WTC11 (cell line): ENCODE measurements at regions not wholly inside any gene's neighbourhood (a gene's known extent, or its start where the extent isn't known, plus 50 kb on each side); places are given as distances from the start of the nearest gene placed in this dataset.
"Not testable (repeated sequence)": the region's sequence is repeated elsewhere in the genome, so short reads cannot be mapped to it uniquely, and the experiment has no call there.

Source experiments
- GABPB1 ChIP-seq: sonication (generic); formaldehyde crosslinking; IDR thresholded peaks from 2 replicates; pipeline ENCODE4 v1.8.1; 2023; ENCODE audit warnings: mild to moderate bottlenecking, missing genetic modification reagents
- TEAD1 ChIP-seq: sonication (generic); formaldehyde crosslinking; IDR thresholded peaks from 2 replicates; pipeline ENCODE4 v1.8.0; 2022; ENCODE audit warnings: mild to moderate bottlenecking, missing genetic modification reagents
- TF ChIP-seq, protein P1 (sequence below): fragments of 200-600 bp; IDR thresholded peaks from 2 replicates; pipeline ENCODE4 v1.8.0; 2022; ENCODE audit warnings: antibody characterized with exemption
- TF ChIP-seq, protein P2 (sequence below): sonication (generic); formaldehyde crosslinking; IDR thresholded peaks from 2 replicates; pipeline ENCODE4 v1.8.0; 2022; ENCODE audit warnings: missing genetic modification reagents

DNA sequence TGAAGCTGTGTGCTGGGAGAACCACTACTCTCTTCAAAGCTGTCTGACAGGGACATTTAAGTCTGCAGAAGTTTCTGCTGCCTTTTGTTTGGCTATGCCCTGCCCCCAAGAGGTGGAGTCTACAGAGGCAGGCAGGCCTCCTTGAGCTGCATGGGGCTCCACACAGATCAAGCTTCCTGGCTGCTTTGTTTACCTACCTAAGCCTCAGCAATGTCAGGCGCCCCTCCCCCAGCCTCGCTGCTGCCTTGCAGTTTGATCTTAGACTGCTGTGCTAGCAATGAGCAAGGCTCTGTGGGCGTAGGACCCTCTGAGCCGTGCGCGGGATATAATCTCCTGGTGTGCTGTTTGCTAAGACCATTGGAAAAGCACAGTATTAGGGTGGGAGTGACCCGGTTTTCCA lies 103.3 kb upstream of the SALL1 start:
- TF ChIP-seq, protein P1, sequence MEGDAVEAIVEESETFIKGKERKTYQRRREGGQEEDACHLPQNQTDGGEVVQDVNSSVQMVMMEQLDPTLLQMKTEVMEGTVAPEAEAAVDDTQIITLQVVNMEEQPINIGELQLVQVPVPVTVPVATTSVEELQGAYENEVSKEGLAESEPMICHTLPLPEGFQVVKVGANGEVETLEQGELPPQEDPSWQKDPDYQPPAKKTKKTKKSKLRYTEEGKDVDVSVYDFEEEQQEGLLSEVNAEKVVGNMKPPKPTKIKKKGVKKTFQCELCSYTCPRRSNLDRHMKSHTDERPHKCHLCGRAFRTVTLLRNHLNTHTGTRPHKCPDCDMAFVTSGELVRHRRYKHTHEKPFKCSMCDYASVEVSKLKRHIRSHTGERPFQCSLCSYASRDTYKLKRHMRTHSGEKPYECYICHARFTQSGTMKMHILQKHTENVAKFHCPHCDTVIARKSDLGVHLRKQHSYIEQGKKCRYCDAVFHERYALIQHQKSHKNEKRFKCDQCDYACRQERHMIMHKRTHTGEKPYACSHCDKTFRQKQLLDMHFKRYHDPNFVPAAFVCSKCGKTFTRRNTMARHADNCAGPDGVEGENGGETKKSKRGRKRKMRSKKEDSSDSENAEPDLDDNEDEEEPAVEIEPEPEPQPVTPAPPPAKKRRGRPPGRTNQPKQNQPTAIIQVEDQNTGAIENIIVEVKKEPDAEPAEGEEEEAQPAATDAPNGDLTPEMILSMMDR: not testable (repeated sequence)
- TF ChIP-seq, protein P2, sequence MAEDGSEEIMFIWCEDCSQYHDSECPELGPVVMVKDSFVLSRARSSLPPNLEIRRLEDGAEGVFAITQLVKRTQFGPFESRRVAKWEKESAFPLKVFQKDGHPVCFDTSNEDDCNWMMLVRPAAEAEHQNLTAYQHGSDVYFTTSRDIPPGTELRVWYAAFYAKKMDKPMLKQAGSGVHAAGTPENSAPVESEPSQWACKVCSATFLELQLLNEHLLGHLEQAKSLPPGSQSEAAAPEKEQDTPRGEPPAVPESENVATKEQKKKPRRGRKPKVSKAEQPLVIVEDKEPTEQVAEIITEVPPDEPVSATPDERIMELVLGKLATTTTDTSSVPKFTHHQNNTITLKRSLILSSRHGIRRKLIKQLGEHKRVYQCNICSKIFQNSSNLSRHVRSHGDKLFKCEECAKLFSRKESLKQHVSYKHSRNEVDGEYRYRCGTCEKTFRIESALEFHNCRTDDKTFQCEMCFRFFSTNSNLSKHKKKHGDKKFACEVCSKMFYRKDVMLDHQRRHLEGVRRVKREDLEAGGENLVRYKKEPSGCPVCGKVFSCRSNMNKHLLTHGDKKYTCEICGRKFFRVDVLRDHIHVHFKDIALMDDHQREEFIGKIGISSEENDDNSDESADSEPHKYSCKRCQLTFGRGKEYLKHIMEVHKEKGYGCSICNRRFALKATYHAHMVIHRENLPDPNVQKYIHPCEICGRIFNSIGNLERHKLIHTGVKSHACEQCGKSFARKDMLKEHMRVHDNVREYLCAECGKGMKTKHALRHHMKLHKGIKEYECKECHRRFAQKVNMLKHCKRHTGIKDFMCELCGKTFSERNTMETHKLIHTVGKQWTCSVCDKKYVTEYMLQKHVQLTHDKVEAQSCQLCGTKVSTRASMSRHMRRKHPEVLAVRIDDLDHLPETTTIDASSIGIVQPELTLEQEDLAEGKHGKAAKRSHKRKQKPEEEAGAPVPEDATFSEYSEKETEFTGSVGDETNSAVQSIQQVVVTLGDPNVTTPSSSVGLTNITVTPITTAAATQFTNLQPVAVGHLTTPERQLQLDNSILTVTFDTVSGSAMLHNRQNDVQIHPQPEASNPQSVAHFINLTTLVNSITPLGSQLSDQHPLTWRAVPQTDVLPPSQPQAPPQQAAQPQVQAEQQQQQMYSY: not testable (repeated sequence)
- TF ChIP-seq TEAD1 (CRISPR knock-in tag); GABPB1: not testable (repeated sequence)
